K562 (cell line): ENCODE measurements at regions not wholly inside any gene's neighbourhood (a gene's known extent, or its start where the extent isn't known, plus 50 kb on each side); places are given as distances from the start of the nearest gene placed in this dataset.

ENCODE experiments used
- ATAC-seq: fragments of 200-7000 bp; cut with Tn5 transposase; 3 replicates; pipeline ENCODE4 v1.9.1; 2020; ENCODE audit warnings: moderate library complexity
- BruUV-seq: library from RNA; stranded (reverse); fragments of 400-500 nt; replicated peaks from 2 replicates; lab custom pipeline; 2021; lab: Mats Ljungman, UMichigan
- CTCF ChIA-PET: fragments of 300-600 bp; formaldehyde crosslinking; extraction: SDS; loops from one replicate; lab custom pipeline; 2021; ENCODE audit warnings: low intra/inter-chr PET ratio; lab: Yijun Ruan, JAX
- POLR2A ChIA-PET: fragments of 300-600, 350-650 bp; sonication (Branson Sonifier 250); formaldehyde crosslinking; extraction: SDS; loops from one replicate; lab custom pipeline; 2021; ENCODE audit warnings: antibody characterized with exemption, inconsistent platforms; lab: Yijun Ruan, JAX
- DNase-seq, 4 experiments: peaks; one replicate each; pipeline versions ENCODE4 v3.0.0 to v3.0.0-alpha.2; 2011 to 2018; ENCODE audit warnings: low spot score in 3 of 4, mixed read lengths in 3 of 4; ENCODE audit errors: extremely low read depth in 1 of 4
- FAIRE-seq: peaks from 2 replicates; lab custom pipeline; 2011; peaks lifted over from hg19 to GRCh38; lab: Jason Lieb, UNC
- H2AFZ ChIP-seq: 2 replicates; pipeline ENCODE4 v1.6.0; 2011; ENCODE audit warnings: low read depth, low read length, control low read depth, inconsistent platforms
- H3K27ac ChIP-seq: fragments of 200-600 bp; 3 replicates; pipeline ENCODE4 v1.8.0; 2011; ENCODE audit warnings: low read depth, mild to moderate bottlenecking, control low read depth, inconsistent platforms, low read length, moderate library complexity, mixed read lengths; ENCODE audit errors: extremely low read depth
- H3K27me3 ChIP-seq, 2 experiments: fragments of 300-600 bp in 1 of 2; 2 replicates in 1 of 2; 3 replicates in 1 of 2; pipeline versions ENCODE4 v1.6.0 to v1.8.0; 2011; ENCODE audit warnings: inconsistent platforms in 2 of 2, low read length in 2 of 2, mild to moderate bottlenecking in 1 of 2, mixed read lengths in 1 of 2, moderate library complexity in 1 of 2; ENCODE audit not compliant: control insufficient read depth in 2 of 2, insufficient read depth in 2 of 2
- H3K36me3 ChIP-seq: fragments of 300-600 bp; 3 replicates; pipeline ENCODE4 v1.8.0; 2011; ENCODE audit warnings: mild to moderate bottlenecking, low read length, inconsistent platforms; ENCODE audit not compliant: control insufficient read depth, insufficient read depth
- H3K4me1 ChIP-seq, 2 experiments: fragments of 200-600 bp in 1 of 2; replicated peaks in 1 of 2; 2 replicates in 1 of 2; 3 replicates in 1 of 2; pipeline versions ENCODE4 v1.5.1 to v1.8.0; 2011; ENCODE audit warnings: inconsistent platforms in 2 of 2, low read length in 2 of 2, mild to moderate bottlenecking in 1 of 2, mixed read lengths in 1 of 2, moderate library complexity in 1 of 2; ENCODE audit not compliant: control insufficient read depth in 2 of 2, insufficient read depth in 2 of 2
- H3K4me2 ChIP-seq: 2 replicates; pipeline ENCODE4 v1.6.1; 2011; ENCODE audit warnings: low read length, control low read depth, inconsistent platforms, mixed read lengths; ENCODE audit not compliant: insufficient read depth
- H3K4me3 ChIP-seq: fragments of 200-600 bp; sonication (generic), shearing (Covaris generic); 2 replicates; pipeline ENCODE4 v1.5.1; 2016; ENCODE audit warnings: control low read depth, inconsistent platforms
- H3K79me2 ChIP-seq: fragments of 200-600 bp; 3 replicates; pipeline ENCODE4 v1.8.0; 2011; ENCODE audit warnings: low read length, inconsistent platforms; ENCODE audit not compliant: control insufficient read depth, insufficient read depth
- H3K9ac ChIP-seq, 2 experiments: 2 replicates each; pipeline versions ENCODE4 v1.6.0 to v1.6.1; 2011; ENCODE audit warnings: low read depth in 2 of 2, low read length in 2 of 2, control low read depth in 1 of 2, inconsistent platforms in 1 of 2, mild to moderate bottlenecking in 1 of 2, mixed read lengths in 1 of 2; ENCODE audit not compliant: insufficient read depth in 1 of 2
- H3K9me1 ChIP-seq: one replicate; pipeline ENCODE4 v1.6.0; 2011; ENCODE audit warnings: inconsistent platforms, mild to moderate bottlenecking, low read length, moderate library complexity; ENCODE audit not compliant: control insufficient read depth, insufficient read depth
- H3K9me3 ChIP-seq: replicated peaks from 2 replicates; pipeline ENCODE4 v1.5.1; 2011; ENCODE audit warnings: low read depth, low read length, inconsistent platforms; ENCODE audit not compliant: control insufficient read depth, insufficient read depth
- H4K20me1 ChIP-seq: replicated peaks from 2 replicates; pipeline ENCODE4 v1.6.1; 2011; ENCODE audit warnings: low read length, inconsistent platforms, mixed read lengths; ENCODE audit not compliant: control insufficient read depth, insufficient read depth
- EGR1 ChIP-seq: fragments of 450-650 bp; conservative IDR thresholded peaks from 2 replicates; pipeline ENCODE4 v1.6.1; 2017; ENCODE audit warnings: mild to moderate bottlenecking
- FOXK1 ChIP-seq: sonication (generic); formaldehyde crosslinking; IDR thresholded peaks from 2 replicates; pipeline ENCODE4 v1.8.0; 2022; ENCODE audit warnings: missing genetic modification reagents, mild to moderate bottlenecking, borderline replicate concordance
- MAFK ChIP-seq: IDR thresholded peaks from 2 replicates; pipeline ENCODE4 v1.6.1; 2011; ENCODE audit warnings: low read length, improper control_type of control experiment
- MED1 ChIP-seq: sonication (generic); formaldehyde crosslinking; IDR thresholded peaks from 2 replicates; pipeline ENCODE4 v1.8.1; 2023; ENCODE audit warnings: missing genetic modification reagents, borderline replicate concordance
- NFATC3 ChIP-seq: fragments of 450-650 bp; IDR thresholded peaks from 2 replicates; pipeline ENCODE4 v1.6.1; 2017; ENCODE audit warnings: mild to moderate bottlenecking
- NR2C2 ChIP-seq, 2 experiments: fragments of 200-800 bp in 1 of 2; sonication (Bioruptor generic) in 1 of 2; sonication (generic) in 1 of 2; formaldehyde crosslinking in 1 of 2; IDR thresholded peaks; 2 replicates each; pipeline versions ENCODE4 v1.6.1 to v1.8.0; 2016 to 2022; ENCODE audit warnings: mild to moderate bottlenecking in 1 of 2, missing compliant biosample characterization in 1 of 2, missing genetic modification characterization in 1 of 2, missing genetic modification reagents in 1 of 2
- PHTF2 ChIP-seq: fragments of 250-450 bp; sonication (Bioruptor Pico); IDR thresholded peaks from 2 replicates; pipeline ENCODE4 v1.5.0; 2021; ENCODE audit warnings: mild to moderate bottlenecking
- SIN3A ChIP-seq, 2 experiments: fragments of 150-350 bp in 1 of 2; IDR thresholded peaks; 2 replicates each; pipeline ENCODE4 v1.6.1; 2011 to 2016; ENCODE audit warnings: borderline replicate concordance in 2 of 2, low read depth in 2 of 2, low read length in 2 of 2, mild to moderate bottlenecking in 2 of 2, moderate library complexity in 2 of 2; ENCODE audit not compliant: control insufficient read depth in 1 of 2
- ZC3H8 ChIP-seq: fragments of 450-650 bp; IDR thresholded peaks from 2 replicates; pipeline ENCODE4 v1.6.1; 2017
- ZNF212 ChIP-seq: fragments of 450-650 bp; formaldehyde crosslinking; IDR thresholded peaks from 2 replicates; pipeline ENCODE4 v1.4.0; 2020; ENCODE audit warnings: mild to moderate bottlenecking
- ZNF23 ChIP-seq: fragments of 250-450 bp; sonication (Bioruptor Pico); IDR thresholded peaks from 2 replicates; pipeline ENCODE4 v1.4.0; 2020; ENCODE audit warnings: mild to moderate bottlenecking
- WGBS: fragments of 100-300 bp; shearing (Covaris generic); methylation state at CpG from one replicate; pipeline ENCODE4 v1.1.6; 2016; ENCODE audit warnings: low coverage, mixed read lengths; ENCODE audit not compliant: insufficient coverage; ENCODE audit errors: missing lambda C conversion rate; 5-methylcytosine and 5-hydroxymethylcytosine counted together
- in situ Hi-C: fragments of 300-500 bp; cut with MboI; formaldehyde crosslinking; loops from 4 replicates; pipeline ENCODE4 v1.15.0; 2018; ENCODE audit warnings: inconsistent platforms, mixed read lengths
- intact Hi-C: fragments of 100-400 bp; cut with micrococcal nuclease; formaldehyde crosslinking; loops from 2 replicates; pipeline ENCODE4 v1.14.2; 2022
- TF ChIP-seq, protein P1 (sequence below), 2 experiments: fragments of 450-650 bp; IDR thresholded peaks; 2 replicates each; pipeline ENCODE4 v1.6.1; 2016
- TF ChIP-seq, protein P2 (sequence below): fragments of 450-650 bp; IDR thresholded peaks from one replicate; pipeline ENCODE4 v1.6.1; 2018; ENCODE audit warnings: mild to moderate bottlenecking, moderate library complexity; ENCODE audit not compliant: partially characterized antibody
- TF ChIP-seq, protein P3 (sequence below): sonication (generic); formaldehyde crosslinking; IDR thresholded peaks from 2 replicates; pipeline ENCODE4 v1.8.0; 2023; ENCODE audit warnings: mild to moderate bottlenecking, missing genetic modification reagents
- TF ChIP-seq, protein P4 (sequence below): conservative IDR thresholded peaks from 2 replicates; pipeline ENCODE4 v1.6.1; 2011; ENCODE audit warnings: low read depth, mild to moderate bottlenecking, low read length; ENCODE audit not compliant: control insufficient read depth
- TF ChIP-seq, protein P5 (sequence below): sonication (generic); formaldehyde crosslinking; IDR thresholded peaks from 2 replicates; pipeline ENCODE4 v1.8.1; 2023; ENCODE audit warnings: mild to moderate bottlenecking, missing genetic modification reagents

DNA sequence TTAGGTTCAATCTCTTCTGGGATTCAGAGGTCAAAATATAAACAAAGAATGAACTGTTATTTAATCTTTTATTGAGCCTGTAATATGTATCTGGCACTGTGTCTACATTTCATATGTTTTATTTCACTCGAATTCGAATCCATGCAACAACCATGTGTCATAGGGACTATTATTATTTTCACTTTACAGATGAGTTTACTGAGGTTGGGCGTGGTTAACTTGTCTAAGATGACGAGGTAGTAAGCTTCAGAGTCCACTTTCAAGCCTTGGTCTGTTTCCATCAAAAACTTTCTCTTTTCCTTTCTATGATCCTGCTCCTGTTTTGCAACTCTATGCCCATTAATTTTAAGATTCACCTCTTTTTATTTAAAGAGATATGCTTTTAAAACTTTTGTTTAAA is 55.2 kb upstream of the DMAC1 start:
- ATAC-seq (no peak), FAIRE-seq (no peak), DNase-seq (no peak)
- intact Hi-C loops: no loop called here
- CTCF ChIA-PET: no interaction called here
- POLR2A ChIA-PET: no interaction called here
- H3K9ac ChIP-seq: no peak overlapping the region
- H3K27me3 ChIP-seq: no peaks in the 10 kb centered on the region
- H3K27ac ChIP-seq: no peak overlapping the region
- H3K79me2 ChIP-seq: no peaks in the 10 kb centered on the region
- H3K4me2 ChIP-seq: no peak overlapping the region
- H4K20me1 ChIP-seq: no peaks in the 10 kb centered on the region
- no TSS peak for BruUV-seq
- H3K36me3 ChIP-seq: no peaks in the 10 kb centered on the region
- H3K9me1 ChIP-seq: no peaks in the 10 kb centered on the region
- no peak overlapping the region for H3K4me3 ChIP-seq
- H3K4me1 ChIP-seq: no peaks in the 10 kb centered on the region
- H2AFZ ChIP-seq: no peak overlapping the region
- in situ Hi-C loops: no loop called here
- H3K9me3 ChIP-seq: no peaks in the 10 kb centered on the region
- WGBS: 0% methylated on average over 4 of the region's 4 CpGs
- no peak for TF ChIP-seq ZNF212 (CRISPR knock-in tag)
- TF ChIP-seq, protein P1, sequence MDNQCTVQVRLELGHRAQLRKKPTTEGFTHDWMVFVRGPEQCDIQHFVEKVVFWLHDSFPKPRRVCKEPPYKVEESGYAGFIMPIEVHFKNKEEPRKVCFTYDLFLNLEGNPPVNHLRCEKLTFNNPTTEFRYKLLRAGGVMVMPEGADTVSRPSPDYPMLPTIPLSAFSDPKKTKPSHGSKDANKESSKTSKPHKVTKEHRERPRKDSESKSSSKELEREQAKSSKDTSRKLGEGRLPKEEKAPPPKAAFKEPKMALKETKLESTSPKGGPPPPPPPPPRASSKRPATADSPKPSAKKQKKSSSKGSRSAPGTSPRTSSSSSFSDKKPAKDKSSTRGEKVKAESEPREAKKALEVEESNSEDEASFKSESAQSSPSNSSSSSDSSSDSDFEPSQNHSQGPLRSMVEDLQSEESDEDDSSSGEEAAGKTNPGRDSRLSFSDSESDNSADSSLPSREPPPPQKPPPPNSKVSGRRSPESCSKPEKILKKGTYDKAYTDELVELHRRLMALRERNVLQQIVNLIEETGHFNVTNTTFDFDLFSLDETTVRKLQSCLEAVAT (IDR thresholded peaks at IDR 0.05): no peak
- no peak for TF ChIP-seq ZC3H8
- TF ChIP-seq EGR1: no peak
- no peak for TF ChIP-seq PHTF2
- TF ChIP-seq FOXK1 (CRISPR knock-in tag): no peak
- no peak for TF ChIP-seq NFATC3
- no peak for TF ChIP-seq MED1 (CRISPR knock-in tag)
- TF ChIP-seq, protein P2, sequence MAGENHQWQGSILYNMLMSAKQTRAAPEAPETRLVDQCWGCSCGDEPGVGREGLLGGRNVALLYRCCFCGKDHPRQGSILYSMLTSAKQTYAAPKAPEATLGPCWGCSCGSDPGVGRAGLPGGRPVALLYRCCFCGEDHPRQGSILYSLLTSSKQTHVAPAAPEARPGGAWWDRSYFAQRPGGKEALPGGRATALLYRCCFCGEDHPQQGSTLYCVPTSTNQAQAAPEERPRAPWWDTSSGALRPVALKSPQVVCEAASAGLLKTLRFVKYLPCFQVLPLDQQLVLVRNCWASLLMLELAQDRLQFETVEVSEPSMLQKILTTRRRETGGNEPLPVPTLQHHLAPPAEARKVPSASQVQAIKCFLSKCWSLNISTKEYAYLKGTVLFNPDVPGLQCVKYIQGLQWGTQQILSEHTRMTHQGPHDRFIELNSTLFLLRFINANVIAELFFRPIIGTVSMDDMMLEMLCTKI: no peak
- TF ChIP-seq, protein P3, sequence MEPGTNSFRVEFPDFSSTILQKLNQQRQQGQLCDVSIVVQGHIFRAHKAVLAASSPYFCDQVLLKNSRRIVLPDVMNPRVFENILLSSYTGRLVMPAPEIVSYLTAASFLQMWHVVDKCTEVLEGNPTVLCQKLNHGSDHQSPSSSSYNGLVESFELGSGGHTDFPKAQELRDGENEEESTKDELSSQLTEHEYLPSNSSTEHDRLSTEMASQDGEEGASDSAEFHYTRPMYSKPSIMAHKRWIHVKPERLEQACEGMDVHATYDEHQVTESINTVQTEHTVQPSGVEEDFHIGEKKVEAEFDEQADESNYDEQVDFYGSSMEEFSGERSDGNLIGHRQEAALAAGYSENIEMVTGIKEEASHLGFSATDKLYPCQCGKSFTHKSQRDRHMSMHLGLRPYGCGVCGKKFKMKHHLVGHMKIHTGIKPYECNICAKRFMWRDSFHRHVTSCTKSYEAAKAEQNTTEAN (CRISPR knock-in tag): no peak
- TF ChIP-seq MAFK: no peak
- TF ChIP-seq, protein P4, sequence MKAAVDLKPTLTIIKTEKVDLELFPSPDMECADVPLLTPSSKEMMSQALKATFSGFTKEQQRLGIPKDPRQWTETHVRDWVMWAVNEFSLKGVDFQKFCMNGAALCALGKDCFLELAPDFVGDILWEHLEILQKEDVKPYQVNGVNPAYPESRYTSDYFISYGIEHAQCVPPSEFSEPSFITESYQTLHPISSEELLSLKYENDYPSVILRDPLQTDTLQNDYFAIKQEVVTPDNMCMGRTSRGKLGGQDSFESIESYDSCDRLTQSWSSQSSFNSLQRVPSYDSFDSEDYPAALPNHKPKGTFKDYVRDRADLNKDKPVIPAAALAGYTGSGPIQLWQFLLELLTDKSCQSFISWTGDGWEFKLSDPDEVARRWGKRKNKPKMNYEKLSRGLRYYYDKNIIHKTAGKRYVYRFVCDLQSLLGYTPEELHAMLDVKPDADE: no peak
- TF ChIP-seq, protein P5, sequence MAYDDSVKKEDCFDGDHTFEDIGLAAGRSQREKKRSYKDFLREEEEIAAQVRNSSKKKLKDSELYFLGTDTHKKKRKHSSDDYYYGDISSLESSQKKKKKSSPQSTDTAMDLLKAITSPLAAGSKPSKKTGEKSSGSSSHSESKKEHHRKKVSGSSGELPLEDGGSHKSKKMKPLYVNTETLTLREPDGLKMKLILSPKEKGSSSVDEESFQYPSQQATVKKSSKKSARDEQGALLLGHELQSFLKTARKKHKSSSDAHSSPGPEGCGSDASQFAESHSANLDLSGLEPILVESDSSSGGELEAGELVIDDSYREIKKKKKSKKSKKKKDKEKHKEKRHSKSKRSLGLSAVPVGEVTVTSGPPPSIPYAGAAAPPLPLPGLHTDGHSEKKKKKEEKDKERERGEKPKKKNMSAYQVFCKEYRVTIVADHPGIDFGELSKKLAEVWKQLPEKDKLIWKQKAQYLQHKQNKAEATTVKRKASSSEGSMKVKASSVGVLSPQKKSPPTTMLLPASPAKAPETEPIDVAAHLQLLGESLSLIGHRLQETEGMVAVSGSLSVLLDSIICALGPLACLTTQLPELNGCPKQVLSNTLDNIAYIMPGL (CRISPR knock-in tag): no peak
- no peak for TF ChIP-seq NR2C2 (CRISPR knock-in tag; IDR thresholded peaks at IDR 0.05)
- no peak for TF ChIP-seq NR2C2 (tag; IDR thresholded peaks at IDR 0.05)
- no peak for TF ChIP-seq SIN3A (IDR thresholded peaks at IDR 0.05; ENCODE audit: borderline replicate concordance in 2 of 2, control insufficient read depth in 1 of 2, low read depth in 2 of 2, low read length in 2 of 2)
- TF ChIP-seq ZNF23: no peak
